Kidney (tissue), 13 donors: ENCODE measurements at regions not wholly inside any gene's neighbourhood (a gene's known extent, or its start where the extent isn't known, plus 50 kb on each side); places are given as distances from the start of the nearest gene placed in this dataset.

Experiments used
- DNase-seq, 5 donors: peaks; one replicate each; pipeline ENCODE4 v3.0.0-alpha.2; 2013 to 2020
- FAIRE-seq: peaks from 2 replicates; lab custom pipeline; 2012; peaks lifted over from hg19 to GRCh38; lab: Jason Lieb, UNC
- H3K27ac ChIP-seq, 2 donors: one replicate each; pipeline ENCODE4 v1.7.0; 2013; ENCODE audit warnings: low read depth in 2 of 2, low read length in 2 of 2, inconsistent platforms in 1 of 2
- H3K27me3 ChIP-seq: one replicate; pipeline ENCODE4 v1.7.1; 2013; ENCODE audit warnings: low read length, inconsistent platforms; ENCODE audit not compliant: control insufficient read depth, insufficient read depth
- H3K36me3 ChIP-seq, 3 donors: one replicate each; pipeline versions ENCODE4 v1.7.0 to v1.7.1; 2013; ENCODE audit warnings: low read length in 3 of 3, control low read depth in 1 of 3, inconsistent platforms in 1 of 3; ENCODE audit not compliant: insufficient read depth in 3 of 3, control insufficient read depth in 2 of 3
- H3K4me1 ChIP-seq, 3 donors: one replicate each; pipeline versions ENCODE4 v1.7.0 to v1.7.1; 2013; ENCODE audit warnings: low read length in 3 of 3, inconsistent platforms in 1 of 3, low read depth in 1 of 3; ENCODE audit not compliant: control insufficient read depth in 2 of 3, insufficient read depth in 2 of 3
- H3K4me3 ChIP-seq, 3 donors: one replicate each; pipeline versions ENCODE4 v1.7.0 to v1.8.1; 2013; ENCODE audit warnings: low read length in 3 of 3, control low read depth in 1 of 3, inconsistent platforms in 1 of 3
- H3K9ac ChIP-seq, 3 donors: one replicate each; pipeline versions ENCODE4 v1.7.0 to v1.7.1; 2013; ENCODE audit warnings: low read length in 3 of 3, control low read depth in 1 of 3, inconsistent platforms in 1 of 3
- H3K9me3 ChIP-seq, 3 donors: one replicate each; pipeline versions ENCODE4 v1.7.0 to v1.7.1; 2013; ENCODE audit warnings: low read length in 3 of 3, control low read depth in 1 of 3, inconsistent platforms in 1 of 3; ENCODE audit not compliant: control insufficient read depth in 2 of 3, insufficient read depth in 1 of 3
- intact Hi-C: fragments of 100-400 bp; cut with DNase I; formaldehyde crosslinking; loops from one replicate; pipeline ENCODE4 v1.11.1; 2022
- TF ChIP-seq, protein P1 (sequence below): IDR thresholded peaks from 3 replicates; pipeline ENCODE4 v1.5.1; 2012; ENCODE audit warnings: mild to moderate bottlenecking, moderate library complexity, borderline replicate concordance; ENCODE audit not compliant: insufficient read depth; ENCODE audit errors: extremely low read depth
- donor health status: control.
- donor health status: control.
- donor health status: control.
- donor health status: control.
- donor health status: control.
- donor health status: DM: yes; HTN: yes; CAD: no.
- donor health status: Normal renal cell carcinoma (clear cell type).

DNA sequence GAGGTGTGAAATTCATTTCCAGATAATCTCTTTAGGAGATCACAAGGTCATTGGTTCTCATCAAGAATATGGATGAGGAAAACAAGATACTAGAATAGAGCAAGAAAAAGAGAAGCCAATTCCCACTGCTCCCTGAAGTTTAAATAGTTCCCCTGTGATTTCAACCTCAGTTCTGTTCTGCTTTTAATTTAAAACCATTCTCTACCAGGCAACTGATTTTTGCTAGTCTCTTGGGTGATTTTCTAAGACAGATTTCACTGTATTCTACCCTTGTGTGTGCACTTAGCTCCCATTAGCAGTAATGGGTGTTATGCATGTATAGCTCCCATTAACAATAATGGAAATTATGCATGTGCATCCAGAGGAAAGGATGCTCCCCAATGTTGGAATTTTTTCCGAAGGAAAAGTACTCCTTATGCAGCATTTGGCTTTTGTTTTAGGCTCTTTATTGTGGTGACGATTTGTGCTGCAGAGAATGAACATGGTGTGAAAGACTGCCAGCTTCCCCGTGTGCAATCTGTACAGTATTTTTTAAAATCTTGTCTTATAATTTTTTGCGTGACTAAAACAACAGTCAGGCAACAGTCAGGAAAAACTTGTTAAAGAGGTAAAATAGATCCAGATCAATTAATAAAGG is 144.0 kb upstream of the ZRANB2 start:
- Histone ChIP-seq H3K27me3 (no peaks in the 10 kb centered on the region), H3K9me3 (no peaks in the 10 kb centered on the region), H3K9ac (no peak overlapping the region), H3K4me1 (no peaks in the 10 kb centered on the region), H3K27ac (no peak overlapping the region), H3K4me3 (no peak overlapping the region), H3K36me3 (no peaks in the 10 kb centered on the region)
- TF ChIP-seq, protein P1, sequence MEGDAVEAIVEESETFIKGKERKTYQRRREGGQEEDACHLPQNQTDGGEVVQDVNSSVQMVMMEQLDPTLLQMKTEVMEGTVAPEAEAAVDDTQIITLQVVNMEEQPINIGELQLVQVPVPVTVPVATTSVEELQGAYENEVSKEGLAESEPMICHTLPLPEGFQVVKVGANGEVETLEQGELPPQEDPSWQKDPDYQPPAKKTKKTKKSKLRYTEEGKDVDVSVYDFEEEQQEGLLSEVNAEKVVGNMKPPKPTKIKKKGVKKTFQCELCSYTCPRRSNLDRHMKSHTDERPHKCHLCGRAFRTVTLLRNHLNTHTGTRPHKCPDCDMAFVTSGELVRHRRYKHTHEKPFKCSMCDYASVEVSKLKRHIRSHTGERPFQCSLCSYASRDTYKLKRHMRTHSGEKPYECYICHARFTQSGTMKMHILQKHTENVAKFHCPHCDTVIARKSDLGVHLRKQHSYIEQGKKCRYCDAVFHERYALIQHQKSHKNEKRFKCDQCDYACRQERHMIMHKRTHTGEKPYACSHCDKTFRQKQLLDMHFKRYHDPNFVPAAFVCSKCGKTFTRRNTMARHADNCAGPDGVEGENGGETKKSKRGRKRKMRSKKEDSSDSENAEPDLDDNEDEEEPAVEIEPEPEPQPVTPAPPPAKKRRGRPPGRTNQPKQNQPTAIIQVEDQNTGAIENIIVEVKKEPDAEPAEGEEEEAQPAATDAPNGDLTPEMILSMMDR, result no peak
- FAIRE-seq (no peak), DNase-seq (no peak)
- intact Hi-C loops, result no loop called here

DNA sequence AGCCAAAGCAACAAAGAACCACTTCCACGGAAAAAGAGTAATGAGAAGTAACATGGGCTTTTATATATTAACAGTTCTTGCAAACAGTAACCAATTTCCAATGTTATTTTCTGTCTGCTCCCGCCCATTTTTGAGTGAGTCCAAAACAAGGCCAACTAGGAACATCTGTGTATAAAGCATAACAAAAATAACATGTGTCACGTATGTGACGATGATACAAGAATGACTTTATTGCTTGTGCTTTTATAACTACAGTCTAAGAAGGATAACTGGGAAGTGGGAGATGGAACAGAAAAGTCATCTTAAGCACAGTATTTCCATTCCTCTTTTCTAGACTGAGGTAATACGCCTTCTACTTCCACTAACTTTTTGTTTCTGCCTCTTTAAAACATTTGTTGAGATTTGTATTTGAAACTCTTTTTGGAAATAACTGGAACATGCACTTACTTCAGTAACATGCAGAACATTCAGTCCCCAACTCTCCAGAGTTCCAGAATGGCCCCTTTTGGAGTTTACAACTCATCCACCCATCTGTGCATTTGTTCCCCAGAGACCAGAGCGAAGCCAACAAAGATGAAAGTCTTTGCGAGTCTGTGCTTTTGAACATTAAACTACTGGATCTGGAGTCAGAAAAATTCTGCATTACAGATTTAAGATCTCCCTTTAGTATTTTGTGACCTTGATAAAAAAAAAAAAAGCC is 143.0 kb upstream of the ZRANB2 start:
- TF ChIP-seq, protein P1, result no peak
- intact Hi-C loops, result no loop called here
- H3K36me3 ChIP-seq, result no peaks in the 10 kb centered on the region
- no peak for FAIRE-seq
- no peaks in the 10 kb centered on the region for H3K4me1 ChIP-seq
- no peaks in the 10 kb centered on the region for H3K27me3 ChIP-seq
- no peak overlapping the region for H3K9ac ChIP-seq
- H3K27ac ChIP-seq, result no peak overlapping the region
- H3K9me3 ChIP-seq, result no peaks in the 10 kb centered on the region
- DNase-seq, result no peak
- no peak overlapping the region for H3K4me3 ChIP-seq

DNA sequence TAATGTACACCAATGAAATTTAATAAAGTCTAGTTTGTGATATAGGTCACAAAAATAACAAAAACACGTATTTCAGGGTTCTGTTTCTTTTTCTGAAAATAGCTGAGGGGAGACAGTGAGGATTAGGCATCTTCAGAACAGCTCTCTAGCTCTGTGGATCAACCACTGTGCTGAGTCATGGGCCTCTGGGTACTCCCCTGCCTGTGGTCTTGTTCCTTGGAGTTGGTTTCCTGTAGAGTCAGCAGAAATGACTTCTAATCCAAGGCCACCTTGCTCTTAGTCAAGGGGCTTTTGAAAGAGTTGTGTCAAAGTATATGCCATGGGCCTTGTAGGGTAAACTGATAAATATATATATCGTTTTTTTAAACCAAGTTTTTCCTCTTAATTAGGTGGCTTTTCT is 141.8 kb upstream of the ZRANB2 start:
- no peaks in the 10 kb centered on the region for H3K4me1 ChIP-seq

More for the DNA sequence above, 141.8 kb upstream of the ZRANB2 start:
- FAIRE-seq (no peak), DNase-seq (no peak)
- Histone ChIP-seq H3K9ac (no peak overlapping the region), H3K27ac (no peak overlapping the region), H3K36me3 (no peaks in the 10 kb centered on the region), H3K27me3 (no peaks in the 10 kb centered on the region), H3K9me3 (no peaks in the 10 kb centered on the region), H3K4me3 (no peak overlapping the region)
- intact Hi-C loops, result no loop called here
- TF ChIP-seq, protein P1, result no peak
